Spleen (tissue), 11 donors: ENCODE measurements at regions not wholly inside any gene's neighbourhood (a gene's known extent, or its start where the extent isn't known, plus 50 kb on each side); places are given as distances from the start of the nearest gene placed in this dataset.

Source experiments
- DNase-seq: peaks from one replicate; pipeline ENCODE4 v3.0.0-alpha.2; 2020
- H3K27ac ChIP-seq, 8 donors: fragments of 200-600 bp; sonication (generic) in 7 of 8; 1 replicate in 4 of 8; 2 replicates in 4 of 8; pipeline versions ENCODE4 v1.5.0 to v1.8.0; 2016 to 2021; ENCODE audit warnings: inconsistent platforms in 4 of 8, mild to moderate bottlenecking in 4 of 8, moderate library complexity in 1 of 8
- H3K27me3 ChIP-seq, 7 donors: fragments of 200-600 bp; sonication (generic) in 6 of 7; replicated peaks in 1 of 7; 1 replicate in 4 of 7; 2 replicates in 3 of 7; pipeline versions ENCODE4 v1.5.0 to v1.8.0; 2016 to 2021; ENCODE audit warnings: inconsistent platforms in 3 of 7, mild to moderate bottlenecking in 1 of 7
- H3K36me3 ChIP-seq, 6 donors: fragments of 200-600 bp; sonication (generic) in 5 of 6; 1 replicate in 4 of 6; 2 replicates in 2 of 6; pipeline versions ENCODE4 v1.5.0 to v1.8.0; 2016 to 2021; ENCODE audit warnings: inconsistent platforms in 2 of 6
- H3K4me1 ChIP-seq, 6 donors: fragments of 200-600 bp; sonication (generic) in 5 of 6; 1 replicate in 3 of 6; 2 replicates in 3 of 6; pipeline versions ENCODE4 v1.5.0 to v1.8.0; 2016 to 2021; ENCODE audit warnings: inconsistent platforms in 3 of 6
- H3K4me3 ChIP-seq, 8 donors: fragments of 200-600 bp; sonication (generic) in 7 of 8; 1 replicate in 4 of 8; 2 replicates in 4 of 8; pipeline versions ENCODE4 v1.5.0 to v1.8.0; 2016 to 2021; ENCODE audit warnings: inconsistent platforms in 4 of 8, mild to moderate bottlenecking in 4 of 8, moderate library complexity in 2 of 8
- H3K9me3 ChIP-seq, 8 donors: fragments of 200-600 bp; sonication (generic) in 7 of 8; 1 replicate in 4 of 8; 2 replicates in 4 of 8; pipeline versions ENCODE4 v1.5.0 to v1.8.0; 2016 to 2021; ENCODE audit warnings: inconsistent platforms in 4 of 8
- CTCF ChIP-seq, 11 experiments: fragments of 200-600 bp in 7 of 11; fragments of 450-650 bp in 4 of 11; sonication (generic) in 4 of 11; IDR thresholded peaks in 8 of 11; conservative IDR thresholded peaks in 3 of 11; 1 replicate in 7 of 11; 2 replicates in 4 of 11; pipeline versions ENCODE4 v1.4.0 to v1.8.0; 2016 to 2021; ENCODE audit warnings: antibody characterized with exemption in 11 of 11, inconsistent platforms in 4 of 11, mild to moderate bottlenecking in 1 of 11
- POLR2A ChIP-seq, 3 donors: fragments of 450-650 bp; IDR thresholded peaks; one replicate each; pipeline ENCODE4 v1.5.1; 2017; ENCODE audit warnings: antibody characterized with exemption in 3 of 3, mild to moderate bottlenecking in 1 of 3
- POLR2AphosphoS5 ChIP-seq, 3 donors: sonication (generic); formaldehyde crosslinking; IDR thresholded peaks; one replicate each; pipeline ENCODE4 v1.5.1; 2017; ENCODE audit warnings: antibody characterized with exemption in 3 of 3
- WGBS, 5 donors: extraction: QIAGEN DNeasy Blood & Tissue Kit in 3 of 5; methylation state at CpG; one replicate each; pipeline versions ENCODE4 v1.1.5 to v1.1.7; 2013 to 2018; 5-methylcytosine and 5-hydroxymethylcytosine counted together
- intact Hi-C: fragments of 100-400 bp; cut with DNase I; formaldehyde crosslinking; loops from one replicate; pipeline ENCODE4 v1.15.0; 2023; ENCODE audit warnings: low total_unique reads
- donor health status: healthy with polysubstance abuse.
- donor health status: DM: no; HTN: no; CAD: no; lungs with moderate emphysema.
- donor health status: DM: no; HTN: no; CAD: no.
- donor health status: Bipolar disorder and iron deficiency.
- donor health status: healthy.
- donor health status: DM: no; HTN: no; CAD: no.
- donor health status: DM: yes; HTN: yes; CAD: no.

- no peaks in the 10 kb centered on the region for H3K27me3 ChIP-seq
- H3K4me1 ChIP-seq: peaks cover 0 to 9% (median 2%) of the 10 kb centered on the region in 6 donors
- H3K36me3 ChIP-seq: no peaks in the 10 kb centered on the region
- H3K27ac ChIP-seq: peak overlapping the region in 3 of 8 donors; percentile 15 to 75 (median 41)
- DNase-seq: no peak
- intact Hi-C loops: no loop called here
- no peak overlapping the region for H3K4me3 ChIP-seq
- WGBS, 5 donors: 72 to 87% (median 74%) methylated on average over 2 of the region's 2 CpGs
- H3K9me3 ChIP-seq: no peaks in the 10 kb centered on the region
- no peak for TF ChIP-seq POLR2A (IDR thresholded peaks at IDR 0.05)
- no peak for TF ChIP-seq CTCF (IDR thresholded peaks at IDR 0.05 in 8 of 11, conservative IDR thresholded peaks at IDR 0.05 in 3 of 11)
- TF ChIP-seq POLR2AphosphoS5 (IDR thresholded peaks at IDR 0.05): no peak
Measured at GRCh38 chr15:94972314-94972713, 741.0 kb downstream of the MCTP2 start.

DNA sequence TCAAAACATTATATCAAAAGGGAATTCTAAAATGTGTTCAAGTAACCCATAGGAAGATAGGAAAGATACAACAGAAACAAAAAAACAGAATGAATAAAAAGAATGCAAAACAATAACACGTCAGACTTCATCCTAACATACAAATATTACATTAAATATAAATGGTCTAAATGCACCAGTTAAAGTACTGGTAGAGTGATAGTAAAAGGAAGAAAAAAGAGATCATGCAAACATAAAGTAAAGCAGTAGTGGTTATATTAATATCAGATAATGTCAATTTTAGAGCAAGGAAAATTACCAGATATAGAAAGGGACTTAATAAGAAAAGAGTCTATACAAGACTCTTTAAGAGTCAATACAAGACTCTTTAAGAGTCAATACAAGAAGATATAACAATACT is 755.7 kb downstream of the MCTP2 start:
- intact Hi-C loops: no loop called here
- H3K27ac ChIP-seq: no peak overlapping the region
- TF ChIP-seq CTCF (IDR thresholded peaks at IDR 0.05 in 8 of 11, conservative IDR thresholded peaks at IDR 0.05 in 3 of 11) (no peak), POLR2A (IDR thresholded peaks at IDR 0.05) (no peak), POLR2AphosphoS5 (IDR thresholded peaks at IDR 0.05) (no peak)
- H3K27me3 ChIP-seq: no peaks in the 10 kb centered on the region
- H3K4me3 ChIP-seq: no peak overlapping the region
- no peak for DNase-seq
- H3K9me3 ChIP-seq: peaks cover 0 to 38% (median 26%) of the 10 kb centered on the region in 8 donors
- WGBS, 5 donors: 86 to 98% (median 89%) methylated on average over 1 of the region's 1 CpG
- H3K4me1 ChIP-seq: no peaks in the 10 kb centered on the region
- no peaks in the 10 kb centered on the region for H3K36me3 ChIP-seq

GRCh38 chr15:94991718-94992117 is 760.4 kb downstream of the MCTP2 start:
- Histone ChIP-seq H3K9me3 (peaks cover 0 to 20% (median 16%) of the 10 kb centered on the region in 8 donors), H3K4me3 (no peak overlapping the region), H3K36me3 (no peaks in the 10 kb centered on the region), H3K4me1 (no peaks in the 10 kb centered on the region), H3K27ac (no peak overlapping the region), H3K27me3 (no peaks in the 10 kb centered on the region)
- intact Hi-C loops: no loop called here
- TF ChIP-seq POLR2AphosphoS5 (IDR thresholded peaks at IDR 0.05): no peak
- no peak for TF ChIP-seq POLR2A (IDR thresholded peaks at IDR 0.05)
- no peak for TF ChIP-seq CTCF (IDR thresholded peaks at IDR 0.05 in 8 of 11, conservative IDR thresholded peaks at IDR 0.05 in 3 of 11)
- no peak for DNase-seq
- WGBS, 5 donors: 92 to 97% (median 94%) methylated on average over 8 of the region's 8 CpGs

DNA sequence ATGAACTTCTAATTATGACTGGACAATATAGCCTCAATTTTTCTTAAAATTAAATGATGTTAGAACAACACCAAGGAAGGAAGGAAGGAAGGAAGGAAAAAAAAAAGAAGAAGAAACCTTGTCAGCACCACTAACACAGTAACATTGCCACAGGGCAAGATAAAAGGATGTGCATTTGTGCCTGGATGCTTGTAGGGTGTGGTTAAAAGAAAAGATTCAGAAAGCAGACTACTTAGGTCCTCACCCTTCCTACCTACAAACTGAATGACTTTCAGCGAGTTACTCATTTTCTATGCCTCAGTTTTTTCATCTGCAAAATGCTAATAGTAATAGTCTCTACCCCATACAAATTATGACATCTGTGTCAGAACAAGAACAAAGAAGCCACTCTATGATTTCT is 778.3 kb downstream of the MCTP2 start:
- intact Hi-C loops: no loop called here

More for the DNA sequence above, 778.3 kb downstream of the MCTP2 start:
- WGBS, 5 donors: 67 to 90% (median 76%) methylated on average over 1 of the region's 1 CpG
- H3K36me3 ChIP-seq: no peaks in the 10 kb centered on the region
- peak overlapping the region in 1 of 8 donors; percentile 6 for H3K27ac ChIP-seq
- TF ChIP-seq CTCF (IDR thresholded peaks at IDR 0.05 in 8 of 11, conservative IDR thresholded peaks at IDR 0.05 in 3 of 11) (no peak), POLR2A (IDR thresholded peaks at IDR 0.05) (no peak), POLR2AphosphoS5 (IDR thresholded peaks at IDR 0.05) (no peak)
- H3K27me3 ChIP-seq: no peaks in the 10 kb centered on the region
- H3K4me1 ChIP-seq: peaks cover 0 to 3% (median 0%) of the 10 kb centered on the region in 6 donors
- H3K4me3 ChIP-seq: no peak overlapping the region
- DNase-seq: no peak
- no peaks in the 10 kb centered on the region for H3K9me3 ChIP-seq
